CD4-positive, alpha-beta T cell treated with Interleukin-4 for 1 hour (primary cell): ENCODE measurements at regions not wholly inside any gene's neighbourhood (a gene's known extent, or its start where the extent isn't known, plus 50 kb on each side); places are given as distances from the start of the nearest gene placed in this dataset.
"Not testable (repeated sequence)": the region's sequence is repeated elsewhere in the genome, so short reads cannot be mapped to it uniquely, and the experiment has no call there.

Experiments
- DNase-seq, 2 donors: peaks; one replicate each; pipeline ENCODE4 v3.0.0-alpha.2; 2020 to 2022

- no peak for DNase-seq
Observed at GRCh38 chr11:34793666-34794065, 122.5 kb downstream of the APIP start.

GRCh38 chr11:34792814-34793258, 123.3 kb downstream of the APIP start:
- no peak for DNase-seq

- DNase-seq, result no peak
Observed at GRCh38 chr11:34791780-34792542, 124.2 kb downstream of the APIP start.

GRCh38 chr11:34790620-34791019, 125.6 kb downstream of the APIP start:
- no peak for DNase-seq

GRCh38 chr11:34789196-34789834, 126.9 kb downstream of the APIP start:
- no peak for DNase-seq

- no peak for DNase-seq
Observed at GRCh38 chr11:34788642-34789041, 127.5 kb downstream of the APIP start.

GRCh38 chr11:34787895-34788294, 128.3 kb downstream of the APIP start:
- DNase-seq, result no peak

GRCh38 chr11:34787348-34787747, 128.8 kb downstream of the APIP start:
- DNase-seq, result no peak

- no peak for DNase-seq
Observed at GRCh38 chr11:34784318-34784841, 131.8 kb downstream of the APIP start.

GRCh38 chr11:34783816-34784317, 132.3 kb downstream of the APIP start:
- no peak for DNase-seq

GRCh38 chr11:34781826-34782225, 134.4 kb downstream of the APIP start:
- not testable (repeated sequence) for DNase-seq

GRCh38 chr11:34775417-34775888, 140.7 kb downstream of the APIP start:
- DNase-seq, result no peak

- DNase-seq, result no peak
Observed at GRCh38 chr11:34774604-34775003, 141.6 kb downstream of the APIP start.

GRCh38 chr11:34773826-34774225, 142.4 kb downstream of the APIP start:
- DNase-seq, result no peak

- no peak for DNase-seq
Observed at GRCh38 chr11:34773211-34773610, 143.0 kb downstream of the APIP start.

GRCh38 chr11:34770111-34770510, 146.1 kb downstream of the APIP start:
- DNase-seq, result no peak

- no peak for DNase-seq
Observed at GRCh38 chr11:34769224-34769623, 147.0 kb downstream of the APIP start.

- not testable (repeated sequence) for DNase-seq
Observed at GRCh38 chr11:34762625-34763024, 141.7 kb downstream of the EHF start.

- no peak for DNase-seq
Observed at GRCh38 chr11:34758262-34758661, 137.4 kb downstream of the EHF start.

GRCh38 chr11:34757026-34757451, 136.1 kb downstream of the EHF start:
- DNase-seq, result no peak

GRCh38 chr11:34756591-34756990, 135.7 kb downstream of the EHF start:
- no peak for DNase-seq

- DNase-seq, result no peak
Observed at GRCh38 chr11:34755671-34756070, 134.8 kb downstream of the EHF start.

GRCh38 chr11:34754171-34754823, 133.4 kb downstream of the EHF start:
- no peak for DNase-seq
